Activated naive CD4-positive, alpha-beta T cell treated with anti-CD3 and anti-CD28 coated beads, Interleukin-2, amount 10 ng/mL, durations not matched to agents 7 days and 5 days (primary cell): ENCODE measurements at regions not wholly inside any gene's neighbourhood (a gene's known extent, or its start where the extent isn't known, plus 50 kb on each side); places are given as distances from the start of the nearest gene placed in this dataset.

ENCODE experiments used
- CTCF ChIA-PET: fragments of 350-600 bp; sonication (Branson Sonifier 250); formaldehyde crosslinking; loops from one replicate; lab custom pipeline; 2021; ENCODE audit warnings: antibody characterized with exemption; lab: Charles Lee
- DNase-seq: peaks from one replicate; pipeline ENCODE4 v3.0.0-alpha.2; 2020
- H3K27ac Mint-ChIP-seq: one replicate; pipeline ENCODE4 v1.8.0; 2021; ENCODE audit warnings: mild to moderate bottlenecking, moderate library complexity, mixed read lengths
- H3K27me3 Mint-ChIP-seq: one replicate; pipeline ENCODE4 v1.8.0; 2021; ENCODE audit warnings: mild to moderate bottlenecking, mixed read lengths
- H3K36me3 Mint-ChIP-seq: one replicate; pipeline ENCODE4 v1.8.0; 2021; ENCODE audit warnings: mixed read lengths
- H3K4me1 Mint-ChIP-seq: one replicate; pipeline ENCODE4 v1.8.0; 2021; ENCODE audit warnings: mixed read lengths
- H3K4me3 Mint-ChIP-seq: one replicate; pipeline ENCODE4 v1.8.0; 2021; ENCODE audit warnings: mild to moderate bottlenecking, moderate library complexity, mixed read lengths
- H3K9me3 Mint-ChIP-seq: one replicate; pipeline ENCODE4 v1.8.0; 2021; ENCODE audit warnings: mixed read lengths

DNA sequence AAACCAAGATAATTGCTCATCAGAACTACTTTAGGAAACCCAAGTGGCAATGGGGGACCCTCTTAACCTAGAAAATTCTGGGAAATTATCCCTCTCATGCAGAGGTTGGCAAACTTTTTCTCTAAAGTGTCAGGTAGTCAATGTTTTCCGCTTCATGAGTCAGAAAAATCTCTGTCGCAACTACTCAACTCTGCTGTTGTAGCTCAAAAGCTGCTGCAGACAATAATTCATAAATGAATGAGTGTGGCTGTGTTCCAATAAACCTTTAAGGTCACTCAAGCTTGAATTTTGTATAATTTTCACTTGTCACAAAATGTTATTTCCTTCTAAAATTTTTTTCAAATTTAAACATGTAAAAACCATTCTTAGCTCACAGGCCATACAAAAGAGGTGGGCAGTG, 193.4 kb upstream of the MID1 start:
- H3K27ac Mint-ChIP-seq: no peak overlapping the region
- H3K4me3 Mint-ChIP-seq: no peak overlapping the region
- H3K4me1 Mint-ChIP-seq: no peaks in the 10 kb centered on the region
- H3K27me3 Mint-ChIP-seq: no peaks in the 10 kb centered on the region
- no peak for DNase-seq
- no peaks in the 10 kb centered on the region for H3K9me3 Mint-ChIP-seq
- no peaks in the 10 kb centered on the region for H3K36me3 Mint-ChIP-seq
- CTCF ChIA-PET: no interaction called here

DNA sequence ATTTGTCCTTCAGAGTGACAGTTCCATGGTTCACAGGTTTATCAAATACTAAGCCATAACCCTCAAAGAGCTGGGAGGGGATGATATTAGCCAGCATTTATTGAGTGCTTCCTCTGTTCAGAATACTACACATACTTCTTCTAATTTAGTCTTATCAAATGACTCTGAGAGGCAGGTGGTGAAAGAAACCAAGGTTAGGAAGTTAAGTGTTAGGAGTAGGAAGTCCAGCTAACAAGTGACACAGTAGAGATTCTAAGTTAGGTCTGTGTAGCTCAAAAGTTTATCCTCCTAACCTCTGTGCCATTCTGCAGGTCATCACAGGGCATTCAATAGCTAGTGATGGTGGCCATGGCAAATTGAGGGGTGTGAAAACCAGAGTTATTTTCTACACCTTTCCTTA, 198.3 kb upstream of the MID1 start:
- no peaks in the 10 kb centered on the region for H3K36me3 Mint-ChIP-seq
- CTCF ChIA-PET: no interaction called here
- no peak overlapping the region for H3K4me3 Mint-ChIP-seq

DNA sequence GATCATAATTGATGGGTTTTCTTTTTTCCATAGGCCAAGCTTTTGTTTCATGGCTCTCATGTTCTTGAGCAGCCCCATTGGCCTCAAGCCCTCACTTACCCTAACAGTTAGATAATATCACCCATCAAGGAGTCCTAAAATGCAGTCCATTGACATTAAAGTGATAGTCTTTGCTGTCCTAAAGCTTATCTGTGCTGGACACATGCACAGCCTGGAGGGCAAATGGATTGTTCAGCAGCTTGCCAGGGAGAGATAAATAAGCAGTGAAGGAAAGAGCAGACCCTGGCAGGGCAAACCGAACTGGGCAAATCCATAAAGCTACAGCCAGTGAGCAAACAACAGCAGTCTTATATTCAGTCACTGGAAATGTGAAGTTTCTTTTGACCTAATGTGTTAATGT, 199.6 kb upstream of the MID1 start:
- H3K4me3 Mint-ChIP-seq: no peak overlapping the region

More for the DNA sequence above, 198.3 kb upstream of the MID1 start:
- DNase-seq: no peak
- no peaks in the 10 kb centered on the region for H3K27me3 Mint-ChIP-seq
- H3K27ac Mint-ChIP-seq: no peak overlapping the region
- H3K4me1 Mint-ChIP-seq: no peaks in the 10 kb centered on the region
- no peaks in the 10 kb centered on the region for H3K9me3 Mint-ChIP-seq

DNA sequence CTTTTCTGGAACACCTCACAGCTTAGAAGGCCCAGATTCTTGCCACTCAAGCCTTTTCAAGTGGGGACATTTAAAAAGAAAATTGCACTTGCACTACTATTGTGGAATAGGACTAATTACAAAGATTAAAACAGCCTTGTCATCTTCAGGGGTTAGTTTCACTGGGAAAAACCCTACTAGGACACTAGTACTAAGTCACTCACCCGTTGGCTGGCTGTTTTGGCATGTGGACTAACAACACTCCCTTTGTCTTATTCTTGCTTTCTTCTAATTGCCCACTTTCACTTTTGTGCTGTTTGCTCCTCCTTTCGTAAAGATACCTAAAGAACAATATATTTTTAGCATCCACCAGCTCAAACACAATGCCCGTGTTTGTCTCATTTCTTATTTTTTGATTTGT, 200.9 kb upstream of the MID1 start:
- DNase-seq: no peak
- Mint-ChIP-seq H3K4me1 (no peaks in the 10 kb centered on the region), H3K9me3 (no peaks in the 10 kb centered on the region), H3K27me3 (no peaks in the 10 kb centered on the region), H3K36me3 (no peaks in the 10 kb centered on the region), H3K4me3 (no peak overlapping the region), H3K27ac (no peak overlapping the region)
- CTCF ChIA-PET: no interaction called here

More for the DNA sequence above, 199.6 kb upstream of the MID1 start:
- H3K4me1 Mint-ChIP-seq: no peaks in the 10 kb centered on the region
- CTCF ChIA-PET: no interaction called here
- no peak overlapping the region for H3K27ac Mint-ChIP-seq
- DNase-seq: no peak
- H3K27me3 Mint-ChIP-seq: no peaks in the 10 kb centered on the region
- H3K9me3 Mint-ChIP-seq: no peaks in the 10 kb centered on the region
- no peaks in the 10 kb centered on the region for H3K36me3 Mint-ChIP-seq

GRCh38 chrX:10828036-10828435, 207.7 kb upstream of the MID1 start:
- Mint-ChIP-seq H3K4me1 (no peaks in the 10 kb centered on the region), H3K4me3 (no peak overlapping the region), H3K36me3 (no peaks in the 10 kb centered on the region), H3K9me3 (no peaks in the 10 kb centered on the region), H3K27me3 (no peaks in the 10 kb centered on the region), H3K27ac (no peak overlapping the region)
- no peak for DNase-seq
- CTCF ChIA-PET: no interaction called here

GRCh38 chrX:10828640-10829039, 208.3 kb upstream of the MID1 start:
- Mint-ChIP-seq H3K27me3 (no peaks in the 10 kb centered on the region), H3K4me3 (no peak overlapping the region), H3K9me3 (no peaks in the 10 kb centered on the region), H3K36me3 (no peaks in the 10 kb centered on the region), H3K4me1 (no peaks in the 10 kb centered on the region), H3K27ac (no peak overlapping the region)
- no peak for DNase-seq
- CTCF ChIA-PET: no interaction called here

DNA sequence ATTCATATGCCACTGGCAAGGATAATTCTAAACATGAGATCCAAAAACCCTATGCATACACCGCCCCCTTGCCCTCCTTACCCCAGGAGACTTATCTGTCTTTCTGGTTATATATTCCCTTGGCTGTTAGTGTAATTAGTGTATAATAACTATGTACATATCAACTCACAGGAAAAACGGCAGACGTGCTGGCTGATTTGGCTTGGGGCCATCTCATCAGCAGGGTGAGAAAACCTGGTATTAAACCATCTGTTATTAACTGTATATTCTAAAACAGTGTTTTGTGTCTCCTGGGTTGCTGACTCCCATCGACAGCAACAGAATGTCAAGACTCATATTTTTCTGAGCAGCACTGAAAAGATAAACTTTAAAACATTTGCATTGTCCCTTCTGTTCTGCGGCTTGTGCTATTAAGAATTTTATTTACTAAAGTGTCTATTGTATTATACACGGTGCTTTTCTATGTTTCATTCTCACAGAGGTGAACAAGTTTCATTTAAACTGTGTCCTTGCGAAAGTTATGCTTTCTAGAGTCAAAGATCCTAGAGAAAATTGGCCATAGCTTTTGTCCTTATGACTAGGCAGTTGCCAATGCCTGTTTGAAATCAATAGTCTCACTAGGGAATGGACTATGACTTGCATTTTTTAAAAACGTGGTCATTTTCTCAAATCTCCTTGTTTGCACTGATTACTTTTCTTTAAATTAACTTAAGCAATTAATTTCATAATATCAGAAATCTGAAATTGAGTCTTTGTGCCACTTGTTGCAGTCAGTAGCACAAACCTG, 211.5 kb upstream of the MID1 start:
- Mint-ChIP-seq H3K36me3 (no peaks in the 10 kb centered on the region), H3K27ac (no peak overlapping the region), H3K4me3 (no peak overlapping the region), H3K4me1 (no peaks in the 10 kb centered on the region), H3K27me3 (no peaks in the 10 kb centered on the region), H3K9me3 (no peaks in the 10 kb centered on the region)
- CTCF ChIA-PET: no interaction called here
- DNase-seq: no peak

- H3K4me3 Mint-ChIP-seq: no peak overlapping the region
- CTCF ChIA-PET: no interaction called here
- DNase-seq: no peak
Measured at GRCh38 chrX:10833299-10834169, 213.1 kb upstream of the MID1 start.

GRCh38 chrX:10841579-10841978, 221.2 kb upstream of the MID1 start:
- Mint-ChIP-seq H3K27me3 (no peaks in the 10 kb centered on the region), H3K4me1 (no peaks in the 10 kb centered on the region), H3K9me3 (peaks cover 4% of the 10 kb centered on the region), H3K4me3 (no peak overlapping the region), H3K36me3 (no peaks in the 10 kb centered on the region), H3K27ac (no peak overlapping the region)
- CTCF ChIA-PET: no interaction called here
- no peak for DNase-seq

More at GRCh38 chrX:10833299-10834169, 213.1 kb upstream of the MID1 start:
- Mint-ChIP-seq H3K4me1 (no peaks in the 10 kb centered on the region), H3K27me3 (no peaks in the 10 kb centered on the region), H3K36me3 (no peaks in the 10 kb centered on the region), H3K27ac (no peak overlapping the region), H3K9me3 (no peaks in the 10 kb centered on the region)

DNA sequence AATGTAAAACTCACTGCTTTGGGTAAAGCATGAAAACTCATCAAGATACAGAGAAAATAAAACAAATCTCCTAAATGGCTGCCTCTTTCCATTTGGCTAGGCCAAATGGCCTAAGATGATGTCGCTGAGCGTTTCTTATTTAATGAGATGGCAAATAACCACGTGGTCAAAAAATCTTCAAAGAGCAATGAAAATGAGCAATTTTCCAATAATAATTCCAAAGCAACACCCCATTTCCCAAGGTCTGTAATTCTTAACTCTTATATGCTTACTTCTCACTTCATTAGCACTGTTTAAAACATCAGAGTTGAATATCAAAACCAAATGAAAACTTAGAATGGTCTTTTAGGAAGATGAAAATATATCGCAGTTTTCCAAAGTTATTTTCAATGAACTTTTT, 222.3 kb upstream of the MID1 start:
- H3K9me3 Mint-ChIP-seq: peaks cover 4% of the 10 kb centered on the region
- H3K36me3 Mint-ChIP-seq: no peaks in the 10 kb centered on the region
- H3K27ac Mint-ChIP-seq: no peak overlapping the region
- H3K27me3 Mint-ChIP-seq: no peaks in the 10 kb centered on the region
- H3K4me1 Mint-ChIP-seq: no peaks in the 10 kb centered on the region
- CTCF ChIA-PET: no interaction called here
- H3K4me3 Mint-ChIP-seq: no peak overlapping the region
- no peak for DNase-seq

DNA sequence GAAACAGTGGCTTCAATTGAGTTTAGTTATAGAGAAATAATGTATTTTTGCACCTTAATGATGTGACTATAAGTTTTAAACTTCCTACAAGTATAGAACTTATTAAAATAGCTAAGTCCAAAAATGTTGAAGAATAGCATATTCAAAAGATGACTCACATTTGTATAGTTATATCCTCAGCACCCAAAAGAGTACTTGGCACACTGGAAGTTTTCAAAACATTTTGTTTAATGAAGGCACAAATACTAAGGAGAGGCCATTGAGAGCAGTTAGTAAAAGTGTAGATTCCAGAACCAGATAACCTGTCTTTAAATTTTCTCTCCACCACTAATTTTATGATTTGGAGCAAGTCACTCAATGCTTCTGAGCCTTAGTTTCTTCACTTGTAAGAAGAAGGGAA, 226.9 kb upstream of the MID1 start:
- no peaks in the 10 kb centered on the region for H3K36me3 Mint-ChIP-seq
- H3K9me3 Mint-ChIP-seq: no peaks in the 10 kb centered on the region
- no peak overlapping the region for H3K4me3 Mint-ChIP-seq
- no peak for DNase-seq
- H3K27me3 Mint-ChIP-seq: no peaks in the 10 kb centered on the region
- CTCF ChIA-PET: no interaction called here
- H3K27ac Mint-ChIP-seq: no peak overlapping the region
- H3K4me1 Mint-ChIP-seq: no peaks in the 10 kb centered on the region

DNA sequence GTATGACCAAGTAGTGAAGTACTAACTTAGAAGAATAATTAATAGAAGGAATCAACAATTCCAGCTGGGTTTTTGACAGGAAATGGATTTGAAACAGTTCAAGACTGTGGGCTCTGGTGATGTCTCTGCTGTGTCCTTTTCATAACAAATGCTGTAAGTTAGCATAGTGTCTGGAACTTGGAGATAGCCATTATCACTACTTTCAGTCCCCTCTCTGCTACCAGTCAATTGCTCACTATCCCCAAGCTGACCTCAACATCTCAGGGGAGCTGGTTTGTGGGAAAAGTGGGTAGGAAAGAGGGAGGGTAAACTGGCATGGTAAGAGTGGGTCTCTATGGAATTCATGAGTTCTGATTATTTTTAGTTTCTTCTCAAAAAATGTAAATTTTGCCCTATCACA, 231.4 kb upstream of the MID1 start:
- H3K4me3 Mint-ChIP-seq: no peak overlapping the region
- H3K4me1 Mint-ChIP-seq: no peaks in the 10 kb centered on the region
- no peak overlapping the region for H3K27ac Mint-ChIP-seq
- DNase-seq: no peak
- peaks cover 2% of the 10 kb centered on the region for H3K9me3 Mint-ChIP-seq
- H3K36me3 Mint-ChIP-seq: no peaks in the 10 kb centered on the region
- CTCF ChIA-PET: no interaction called here
- H3K27me3 Mint-ChIP-seq: no peaks in the 10 kb centered on the region

- no peak for DNase-seq
- Mint-ChIP-seq H3K27me3 (no peaks in the 10 kb centered on the region), H3K4me1 (no peaks in the 10 kb centered on the region), H3K9me3 (peaks cover 2% of the 10 kb centered on the region), H3K4me3 (no peak overlapping the region), H3K27ac (no peak overlapping the region), H3K36me3 (no peaks in the 10 kb centered on the region)
- CTCF ChIA-PET: no interaction called here
Measured at GRCh38 chrX:10854594-10854993, 234.2 kb upstream of the MID1 start.

DNA sequence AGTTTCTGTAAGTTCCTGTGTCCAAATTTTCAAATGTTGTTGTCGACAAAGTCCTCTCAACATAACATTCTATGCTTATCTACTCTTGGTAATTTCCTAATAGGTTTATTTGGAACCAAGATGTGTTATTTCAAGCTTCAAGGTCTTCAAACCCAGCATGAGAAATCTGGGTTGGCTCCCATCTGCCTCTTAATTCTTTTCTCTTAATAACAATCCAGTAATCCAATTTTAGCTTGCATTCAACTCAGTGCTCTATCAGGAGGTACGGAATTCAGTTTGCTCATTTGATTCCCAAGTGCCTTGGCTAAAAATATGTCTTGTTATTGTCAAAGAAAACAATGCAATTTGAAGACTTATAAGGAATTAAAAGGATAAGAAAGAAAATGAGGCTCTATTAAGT, 235.5 kb upstream of the MID1 start:
- no peak overlapping the region for H3K27ac Mint-ChIP-seq
- CTCF ChIA-PET: interaction anchor here (0.7 kb wide), 1 partner anchor 13 kb away, joined by 3 read pairs; no protein-coding TSS in a partner anchor
- peaks cover 3% of the 10 kb centered on the region for H3K9me3 Mint-ChIP-seq
- no peak overlapping the region for H3K4me3 Mint-ChIP-seq
- no peaks in the 10 kb centered on the region for H3K27me3 Mint-ChIP-seq
- H3K36me3 Mint-ChIP-seq: no peaks in the 10 kb centered on the region
- H3K4me1 Mint-ChIP-seq: no peaks in the 10 kb centered on the region
- no peak for DNase-seq

GRCh38 chrX:10856797-10857196, 236.4 kb upstream of the MID1 start:
- no peak for DNase-seq

More at GRCh38 chrX:10856797-10857196, 236.4 kb upstream of the MID1 start:
- CTCF ChIA-PET: no interaction called here
- no peak overlapping the region for H3K4me3 Mint-ChIP-seq
- H3K27ac Mint-ChIP-seq: no peak overlapping the region
- H3K36me3 Mint-ChIP-seq: no peaks in the 10 kb centered on the region
- no peaks in the 10 kb centered on the region for H3K4me1 Mint-ChIP-seq
- no peaks in the 10 kb centered on the region for H3K27me3 Mint-ChIP-seq
- peaks cover 4% of the 10 kb centered on the region for H3K9me3 Mint-ChIP-seq
